ENCODE measurements at regions not wholly inside any gene's neighbourhood (a gene's known extent, or its start where the extent isn't known, plus 50 kb on each side); places are given as distances from the start of the nearest gene placed in this dataset.

DNA sequence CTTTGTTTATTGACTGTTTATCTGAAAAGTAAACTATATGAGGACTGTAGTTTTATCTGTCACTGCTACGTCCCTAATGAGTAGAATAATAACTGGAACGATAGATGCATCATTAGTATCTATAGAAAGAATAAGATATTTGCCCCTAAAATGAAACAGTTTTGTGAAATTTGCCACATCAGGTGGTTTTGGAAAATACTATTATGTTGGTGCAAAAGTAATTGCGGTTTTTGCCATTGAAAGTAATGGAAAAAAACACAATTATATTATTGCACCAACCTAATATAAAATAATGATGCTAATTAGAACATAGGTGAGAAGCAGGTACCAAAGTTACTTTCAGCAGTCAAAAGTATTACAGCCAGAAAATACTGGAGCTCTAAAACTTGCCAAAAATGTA, 158.3 kb downstream of the PABPC4L start:
- Mint-ChIP-seq H3K36me3 (peaks cover 16% of the 10 kb centered on the region), H3K9me3 (peaks cover 29% of the 10 kb centered on the region), H3K4me1 (no peaks in the 10 kb centered on the region), H3K27me3 (ENCODE audit: low read depth) (no peaks in the 10 kb centered on the region), H3K4me3 (no peak overlapping the region), H3K27ac (no peak overlapping the region)
- CTCF ChIA-PET: no interaction called here
- ATAC-seq (no peak), DNase-seq (ENCODE audit: low spot score) (no peak)
- POLR2A ChIA-PET: no interaction called here
- TF ChIP-seq, protein P1, sequence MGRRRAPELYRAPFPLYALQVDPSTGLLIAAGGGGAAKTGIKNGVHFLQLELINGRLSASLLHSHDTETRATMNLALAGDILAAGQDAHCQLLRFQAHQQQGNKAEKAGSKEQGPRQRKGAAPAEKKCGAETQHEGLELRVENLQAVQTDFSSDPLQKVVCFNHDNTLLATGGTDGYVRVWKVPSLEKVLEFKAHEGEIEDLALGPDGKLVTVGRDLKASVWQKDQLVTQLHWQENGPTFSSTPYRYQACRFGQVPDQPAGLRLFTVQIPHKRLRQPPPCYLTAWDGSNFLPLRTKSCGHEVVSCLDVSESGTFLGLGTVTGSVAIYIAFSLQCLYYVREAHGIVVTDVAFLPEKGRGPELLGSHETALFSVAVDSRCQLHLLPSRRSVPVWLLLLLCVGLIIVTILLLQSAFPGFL (CRISPR knock-in tag; IDR thresholded peaks at IDR 0.05; ENCODE audit: borderline replicate concordance): no peak
- TF ChIP-seq JUN (CRISPR knock-in tag; IDR thresholded peaks at IDR 0.05) (no peak), ZNF263 (CRISPR knock-in tag; IDR thresholded peaks at IDR 0.05; ENCODE audit: low read depth) (no peak), CREB1 (CRISPR knock-in tag; IDR thresholded peaks at IDR 0.05) (no peak), GABPB1 (CRISPR knock-in tag; IDR thresholded peaks at IDR 0.05) (no peak), ZNF396 (CRISPR knock-in tag; IDR thresholded peaks at IDR 0.05; ENCODE audit: borderline replicate concordance) (no peak), IRF2 (CRISPR knock-in tag; IDR thresholded peaks at IDR 0.05; ENCODE audit: borderline replicate concordance, low read depth) (no peak), NFYB (CRISPR knock-in tag; conservative IDR thresholded peaks at IDR 0.05; ENCODE audit: low read depth) (no peak), ZNF232 (CRISPR knock-in tag; IDR thresholded peaks at IDR 0.05) (no peak), CREM (CRISPR knock-in tag; IDR thresholded peaks at IDR 0.05) (no peak), ZNF671 (CRISPR knock-in tag; IDR thresholded peaks at IDR 0.05) (no peak), GRHL2 (CRISPR knock-in tag; IDR thresholded peaks at IDR 0.05; ENCODE audit: insufficient replicate concordance, severe bottlenecking) (no peak), EMX1 (CRISPR knock-in tag; IDR thresholded peaks at IDR 0.05) (no peak), ELF4 (CRISPR knock-in tag; IDR thresholded peaks at IDR 0.05; ENCODE audit: low read depth) (no peak)
- TF ChIP-seq, protein P2, sequence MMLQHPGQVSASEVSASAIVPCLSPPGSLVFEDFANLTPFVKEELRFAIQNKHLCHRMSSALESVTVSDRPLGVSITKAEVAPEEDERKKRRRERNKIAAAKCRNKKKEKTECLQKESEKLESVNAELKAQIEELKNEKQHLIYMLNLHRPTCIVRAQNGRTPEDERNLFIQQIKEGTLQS (CRISPR knock-in tag; conservative IDR thresholded peaks at IDR 0.05): no peak
- TF ChIP-seq, protein P3, sequence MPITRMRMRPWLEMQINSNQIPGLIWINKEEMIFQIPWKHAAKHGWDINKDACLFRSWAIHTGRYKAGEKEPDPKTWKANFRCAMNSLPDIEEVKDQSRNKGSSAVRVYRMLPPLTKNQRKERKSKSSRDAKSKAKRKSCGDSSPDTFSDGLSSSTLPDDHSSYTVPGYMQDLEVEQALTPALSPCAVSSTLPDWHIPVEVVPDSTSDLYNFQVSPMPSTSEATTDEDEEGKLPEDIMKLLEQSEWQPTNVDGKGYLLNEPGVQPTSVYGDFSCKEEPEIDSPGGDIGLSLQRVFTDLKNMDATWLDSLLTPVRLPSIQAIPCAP (CRISPR knock-in tag; IDR thresholded peaks at IDR 0.05): no peak
- TF ChIP-seq, protein P4, sequence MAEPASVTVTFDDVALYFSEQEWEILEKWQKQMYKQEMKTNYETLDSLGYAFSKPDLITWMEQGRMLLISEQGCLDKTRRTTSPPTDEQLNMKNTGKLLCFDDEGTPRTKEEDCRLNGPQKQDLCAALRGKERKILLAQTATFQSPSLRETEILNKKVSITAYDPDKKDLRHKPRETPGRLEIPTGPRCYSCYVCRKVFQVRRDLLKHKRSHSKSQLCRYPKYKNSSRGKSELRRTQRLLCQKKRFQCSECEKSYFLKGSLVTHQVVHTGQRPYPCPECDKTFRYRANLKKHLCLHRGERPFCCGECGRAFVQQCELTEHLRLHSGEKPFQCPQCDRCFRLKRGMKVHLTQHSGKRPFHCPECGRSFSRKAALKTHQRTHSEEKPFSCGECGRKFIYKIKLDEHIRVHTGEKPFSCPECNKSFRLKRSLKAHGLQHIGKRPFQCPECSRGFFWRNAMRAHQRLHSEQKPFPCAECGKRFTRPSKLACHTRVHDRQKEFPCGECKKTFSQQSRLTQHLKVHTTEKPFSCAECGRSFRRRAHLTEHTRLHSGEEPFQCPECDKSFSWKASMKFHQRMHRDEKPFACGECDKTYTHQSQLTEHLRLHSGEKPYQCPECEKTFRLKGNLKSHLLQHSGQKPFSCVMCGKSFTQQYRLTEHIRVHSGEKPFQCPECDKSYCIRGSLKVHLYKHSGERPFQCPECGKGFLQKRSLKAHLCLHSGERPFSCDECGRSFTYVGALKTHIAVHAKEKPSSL (CRISPR knock-in tag; conservative IDR thresholded peaks at IDR 0.05): no peak

DNA sequence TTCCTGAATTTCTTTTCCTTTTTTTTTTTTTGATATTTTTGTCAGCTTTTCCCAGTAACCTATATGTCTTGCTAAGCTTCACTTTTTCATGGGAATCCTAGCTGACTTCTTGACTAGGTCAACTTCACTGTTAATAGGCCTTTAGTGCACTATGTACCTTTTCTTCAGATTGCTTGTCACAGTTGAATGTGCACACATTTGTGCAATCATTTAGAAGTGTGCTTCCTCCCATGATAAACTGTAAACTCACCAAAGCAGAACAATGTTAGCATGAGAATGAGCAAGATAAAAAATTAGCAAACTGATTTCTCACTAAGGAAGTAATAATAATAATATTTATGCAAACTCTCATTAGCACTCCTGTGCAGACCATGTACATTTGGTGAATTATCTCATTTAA, 173.2 kb downstream of the PABPC4L start:
- ChIA-PET POLR2A (no interaction called here), CTCF (interaction anchor here (0.7 kb wide), 1 partner anchor 134 kb away, joined by 3 read pairs; no protein-coding TSS in a partner anchor)
- DNase-seq (ENCODE audit: low spot score) (no peak), ATAC-seq (no peak)
- Mint-ChIP-seq H3K27ac (no peak overlapping the region), H3K9me3 (peaks cover 4% of the 10 kb centered on the region; the same call in 1 of the 2 replicates), H3K4me3 (no peak overlapping the region), H3K27me3 (ENCODE audit: low read depth) (no peaks in the 10 kb centered on the region), H3K4me1 (peaks cover 6% of the 10 kb centered on the region), H3K36me3 (no peaks in the 10 kb centered on the region)
- TF ChIP-seq, protein P5, sequence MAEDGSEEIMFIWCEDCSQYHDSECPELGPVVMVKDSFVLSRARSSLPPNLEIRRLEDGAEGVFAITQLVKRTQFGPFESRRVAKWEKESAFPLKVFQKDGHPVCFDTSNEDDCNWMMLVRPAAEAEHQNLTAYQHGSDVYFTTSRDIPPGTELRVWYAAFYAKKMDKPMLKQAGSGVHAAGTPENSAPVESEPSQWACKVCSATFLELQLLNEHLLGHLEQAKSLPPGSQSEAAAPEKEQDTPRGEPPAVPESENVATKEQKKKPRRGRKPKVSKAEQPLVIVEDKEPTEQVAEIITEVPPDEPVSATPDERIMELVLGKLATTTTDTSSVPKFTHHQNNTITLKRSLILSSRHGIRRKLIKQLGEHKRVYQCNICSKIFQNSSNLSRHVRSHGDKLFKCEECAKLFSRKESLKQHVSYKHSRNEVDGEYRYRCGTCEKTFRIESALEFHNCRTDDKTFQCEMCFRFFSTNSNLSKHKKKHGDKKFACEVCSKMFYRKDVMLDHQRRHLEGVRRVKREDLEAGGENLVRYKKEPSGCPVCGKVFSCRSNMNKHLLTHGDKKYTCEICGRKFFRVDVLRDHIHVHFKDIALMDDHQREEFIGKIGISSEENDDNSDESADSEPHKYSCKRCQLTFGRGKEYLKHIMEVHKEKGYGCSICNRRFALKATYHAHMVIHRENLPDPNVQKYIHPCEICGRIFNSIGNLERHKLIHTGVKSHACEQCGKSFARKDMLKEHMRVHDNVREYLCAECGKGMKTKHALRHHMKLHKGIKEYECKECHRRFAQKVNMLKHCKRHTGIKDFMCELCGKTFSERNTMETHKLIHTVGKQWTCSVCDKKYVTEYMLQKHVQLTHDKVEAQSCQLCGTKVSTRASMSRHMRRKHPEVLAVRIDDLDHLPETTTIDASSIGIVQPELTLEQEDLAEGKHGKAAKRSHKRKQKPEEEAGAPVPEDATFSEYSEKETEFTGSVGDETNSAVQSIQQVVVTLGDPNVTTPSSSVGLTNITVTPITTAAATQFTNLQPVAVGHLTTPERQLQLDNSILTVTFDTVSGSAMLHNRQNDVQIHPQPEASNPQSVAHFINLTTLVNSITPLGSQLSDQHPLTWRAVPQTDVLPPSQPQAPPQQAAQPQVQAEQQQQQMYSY (CRISPR knock-in tag; IDR thresholded peaks at IDR 0.05): no peak
- TF ChIP-seq CREB1 (CRISPR knock-in tag; IDR thresholded peaks at IDR 0.05) (no peak), ELF4 (CRISPR knock-in tag; IDR thresholded peaks at IDR 0.05; ENCODE audit: low read depth) (no peak), MYBL2 (CRISPR knock-in tag; IDR thresholded peaks at IDR 0.05) (no peak), ZNF396 (CRISPR knock-in tag; IDR thresholded peaks at IDR 0.05; ENCODE audit: borderline replicate concordance) (no peak)
- TF ChIP-seq, protein P6, sequence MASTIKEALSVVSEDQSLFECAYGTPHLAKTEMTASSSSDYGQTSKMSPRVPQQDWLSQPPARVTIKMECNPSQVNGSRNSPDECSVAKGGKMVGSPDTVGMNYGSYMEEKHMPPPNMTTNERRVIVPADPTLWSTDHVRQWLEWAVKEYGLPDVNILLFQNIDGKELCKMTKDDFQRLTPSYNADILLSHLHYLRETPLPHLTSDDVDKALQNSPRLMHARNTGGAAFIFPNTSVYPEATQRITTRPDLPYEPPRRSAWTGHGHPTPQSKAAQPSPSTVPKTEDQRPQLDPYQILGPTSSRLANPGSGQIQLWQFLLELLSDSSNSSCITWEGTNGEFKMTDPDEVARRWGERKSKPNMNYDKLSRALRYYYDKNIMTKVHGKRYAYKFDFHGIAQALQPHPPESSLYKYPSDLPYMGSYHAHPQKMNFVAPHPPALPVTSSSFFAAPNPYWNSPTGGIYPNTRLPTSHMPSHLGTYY (CRISPR knock-in tag; IDR thresholded peaks at IDR 0.05): no peak
- TF ChIP-seq, protein P7, sequence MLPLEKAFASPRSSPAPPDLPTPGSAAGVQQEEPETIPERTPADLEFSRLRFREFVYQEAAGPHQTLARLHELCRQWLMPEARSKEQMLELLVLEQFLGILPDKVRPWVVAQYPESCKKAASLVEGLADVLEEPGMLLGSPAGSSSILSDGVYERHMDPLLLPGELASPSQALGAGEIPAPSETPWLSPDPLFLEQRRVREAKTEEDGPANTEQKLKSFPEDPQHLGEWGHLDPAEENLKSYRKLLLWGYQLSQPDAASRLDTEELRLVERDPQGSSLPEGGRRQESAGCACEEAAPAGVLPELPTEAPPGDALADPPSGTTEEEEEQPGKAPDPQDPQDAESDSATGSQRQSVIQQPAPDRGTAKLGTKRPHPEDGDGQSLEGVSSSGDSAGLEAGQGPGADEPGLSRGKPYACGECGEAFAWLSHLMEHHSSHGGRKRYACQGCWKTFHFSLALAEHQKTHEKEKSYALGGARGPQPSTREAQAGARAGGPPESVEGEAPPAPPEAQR (CRISPR knock-in tag; IDR thresholded peaks at IDR 0.05): no peak

Measured in WTC11 (cell line).